Endothelial cell of umbilical vein (primary cell): ENCODE measurements at regions not wholly inside any gene's neighbourhood (a gene's known extent, or its start where the extent isn't known, plus 50 kb on each side); places are given as distances from the start of the nearest gene placed in this dataset.

Source experiments
- BruUV-seq: library from RNA; stranded (reverse); fragments of 400-500 nt; replicated peaks from 2 replicates; lab custom pipeline; 2021; lab: Mats Ljungman, UMichigan
- CTCF ChIA-PET: fragments of 300-600, 350-600 bp; sonication (Branson Sonifier 250); formaldehyde crosslinking; loops from one replicate; lab custom pipeline; 2021; ENCODE audit warnings: antibody characterized with exemption, inconsistent platforms; lab: Charles Lee
- POLR2A ChIA-PET: fragments of 300-600, 350-600 bp; sonication (Branson Sonifier 250); formaldehyde crosslinking; loops from one replicate; lab custom pipeline; 2021; ENCODE audit warnings: antibody characterized with exemption, inconsistent platforms; lab: Charles Lee
- DNase-seq: peaks from one replicate; pipeline ENCODE4 v3.0.0-alpha.2; 2011; ENCODE audit warnings: low read depth, low spot score
- FAIRE-seq: peaks from 2 replicates; lab custom pipeline; 2011; peaks lifted over from hg19 to GRCh38; lab: Jason Lieb, UNC
- H2AFZ ChIP-seq: 2 replicates; pipeline ENCODE4 v1.6.0; 2012; ENCODE audit warnings: low read depth, low read length, control low read depth, inconsistent platforms
- H3K27ac ChIP-seq: 2 replicates; pipeline ENCODE4 v1.5.1; 2011; ENCODE audit warnings: low read depth, mild to moderate bottlenecking, control low read depth, low read length, moderate library complexity; ENCODE audit not compliant: insufficient read depth
- H3K27me3 ChIP-seq, 2 experiments: 2 replicates each; pipeline versions ENCODE4 v1.6.0 to v1.6.1; 2011; ENCODE audit warnings: low read length in 2 of 2, mixed read lengths in 1 of 2; ENCODE audit not compliant: control insufficient read depth in 2 of 2, insufficient read depth in 2 of 2
- H3K36me3 ChIP-seq, 2 experiments: 2 replicates in 1 of 2; 3 replicates in 1 of 2; pipeline ENCODE4 v1.5.1; 2011; ENCODE audit warnings: low read length in 2 of 2, mild to moderate bottlenecking in 1 of 2, moderate library complexity in 1 of 2; ENCODE audit not compliant: control insufficient read depth in 2 of 2, insufficient read depth in 2 of 2; ENCODE audit errors: extremely low read depth in 1 of 2
- H3K4me1 ChIP-seq: 3 replicates; pipeline ENCODE4 v1.5.1; 2011; ENCODE audit warnings: mild to moderate bottlenecking, low read length; ENCODE audit not compliant: control insufficient read depth, insufficient read depth; ENCODE audit errors: extremely low read depth
- H3K4me2 ChIP-seq: 2 replicates; pipeline ENCODE4 v1.6.1; 2011; ENCODE audit warnings: low read length, control low read depth, mixed read lengths; ENCODE audit not compliant: insufficient read depth
- H3K4me3 ChIP-seq, 3 experiments: fragments of 200-600 bp in 1 of 3; sonication (generic), shearing (Covaris generic) in 1 of 3; replicated peaks in 1 of 3; 2 replicates each; pipeline ENCODE4 v1.5.1; 2011 to 2016; ENCODE audit warnings: control low read depth in 3 of 3, low read length in 3 of 3, mild to moderate bottlenecking in 2 of 3, inconsistent platforms in 1 of 3, low read depth in 1 of 3, moderate library complexity in 1 of 3; ENCODE audit not compliant: insufficient read depth in 1 of 3
- H3K79me2 ChIP-seq: 2 replicates; pipeline ENCODE4 v1.6.0; 2012; ENCODE audit warnings: low read length, inconsistent platforms; ENCODE audit not compliant: control insufficient read depth, insufficient read depth
- H3K9ac ChIP-seq: replicated peaks from 2 replicates; pipeline ENCODE3; 2011; ENCODE audit warnings: low read length, control low read depth; ENCODE audit not compliant: insufficient read depth; ENCODE audit errors: extremely low read depth
- H3K9me1 ChIP-seq: replicated peaks from 3 replicates; pipeline ENCODE4 v1.6.0; 2011; ENCODE audit warnings: mild to moderate bottlenecking, low read length; ENCODE audit not compliant: control insufficient read depth, insufficient read depth; ENCODE audit errors: extremely low read depth
- H3K9me3 ChIP-seq: replicated peaks from 2 replicates; pipeline ENCODE4 v1.5.1; 2012; ENCODE audit warnings: low read length, inconsistent platforms; ENCODE audit not compliant: control insufficient read depth, insufficient read depth
- H4K20me1 ChIP-seq: replicated peaks from 2 replicates; pipeline ENCODE3; 2011; ENCODE audit warnings: mild to moderate bottlenecking, low read length; ENCODE audit not compliant: control insufficient read depth, insufficient read depth; ENCODE audit errors: extremely low read depth
- CTCF ChIP-seq, 2 donors: IDR thresholded peaks; 1 replicate in 1 of 2; 2 replicates in 1 of 2; pipeline ENCODE4 v1.5.1; 2011; ENCODE audit warnings: low read length in 2 of 2, mild to moderate bottlenecking in 2 of 2, moderate library complexity in 2 of 2, control low read depth in 1 of 2, inconsistent platforms in 1 of 2, low read depth in 1 of 2; ENCODE audit not compliant: insufficient read depth in 1 of 2; ENCODE audit errors: extremely low read depth in 1 of 2
- EZH2 ChIP-seq: IDR thresholded peaks from 2 replicates; pipeline ENCODE4 v1.6.1; 2012; ENCODE audit warnings: borderline replicate concordance, low read depth, mild to moderate bottlenecking, moderate library complexity, low read length, inconsistent platforms; ENCODE audit not compliant: severe bottlenecking
- FOS ChIP-seq: IDR thresholded peaks from 2 replicates; pipeline ENCODE4 v1.6.1; 2011; ENCODE audit warnings: mild to moderate bottlenecking, low read length, moderate library complexity, borderline replicate concordance; ENCODE audit not compliant: insufficient read depth
- GATA2 ChIP-seq: IDR thresholded peaks from 2 replicates; pipeline ENCODE4 v1.7.0; 2011; ENCODE audit warnings: low read depth, mild to moderate bottlenecking, moderate library complexity, mixed read lengths, low read length; ENCODE audit not compliant: insufficient read length, insufficient read depth
- JUN ChIP-seq: IDR thresholded peaks from 2 replicates; pipeline ENCODE4 v1.6.1; 2011; ENCODE audit warnings: borderline replicate concordance, low read depth; ENCODE audit not compliant: insufficient read length, insufficient read depth
- MAX ChIP-seq: IDR thresholded peaks from 2 replicates; pipeline ENCODE4 v1.6.1; 2011; ENCODE audit not compliant: insufficient read depth, insufficient read length
- MYC ChIP-seq: IDR thresholded peaks from one replicate; pipeline ENCODE4 v1.6.1; 2011; ENCODE audit warnings: mild to moderate bottlenecking, low read depth, low read length
- POLR2A ChIP-seq: IDR thresholded peaks from 2 replicates; pipeline ENCODE4 v1.6.1; 2012; ENCODE audit warnings: low read depth, mild to moderate bottlenecking, control low read depth, low read length
- POLR2AphosphoS5 ChIP-seq: IDR thresholded peaks from 2 replicates; pipeline ENCODE4 v1.6.1; 2012; ENCODE audit warnings: low read depth, mild to moderate bottlenecking, control low read depth, low read length, moderate library complexity; ENCODE audit not compliant: insufficient read depth
- dilution Hi-C: fragments of 300-500 bp; cut with MboI; formaldehyde crosslinking; loops from one replicate; pipeline ENCODE4 v1.15.0; 2019; ENCODE audit warnings: low sequenced_read_pairs; ENCODE audit not compliant: extremely low pct_ligation_motif_present
- intact Hi-C: fragments of 100-400 bp; cut with micrococcal nuclease; formaldehyde crosslinking; loops from one replicate; pipeline ENCODE4 v1.10.0; 2022

- Histone ChIP-seq H3K9ac (no peak overlapping the region), H3K27ac (no peak overlapping the region), H3K9me1 (no peaks in the 10 kb centered on the region), H4K20me1 (no peaks in the 10 kb centered on the region), H3K4me2 (no peak overlapping the region), H3K27me3 (no peaks in the 10 kb centered on the region), H3K9me3 (no peaks in the 10 kb centered on the region), H3K36me3 (no peaks in the 10 kb centered on the region), H2AFZ (no peak overlapping the region), H3K79me2 (no peaks in the 10 kb centered on the region), H3K4me1 (peaks cover 6% of the 10 kb centered on the region), H3K4me3 (no peak overlapping the region)
- no TSS peak for BruUV-seq
- FAIRE-seq (no peak), DNase-seq (no peak)
- ChIA-PET CTCF (no interaction called here), POLR2A (no interaction called here)
- dilution Hi-C loops: no loop called here
- TF ChIP-seq JUN: no peak
- TF ChIP-seq EZH2: no peak
- no peak for TF ChIP-seq POLR2AphosphoS5
- TF ChIP-seq FOS: no peak
- no peak for TF ChIP-seq CTCF (IDR thresholded peaks at IDR 0.05; ENCODE audit: extremely low read depth in 1 of 2, insufficient read depth in 1 of 2, low read depth in 1 of 2, low read length in 2 of 2)
- TF ChIP-seq POLR2A: no peak
- TF ChIP-seq GATA2: no peak
- no peak for TF ChIP-seq MYC
- no peak for TF ChIP-seq MAX
- intact Hi-C loops: no loop called here
These were observed 57.5 kb upstream of the NT5E start for GRCh38 chr6:85392379-85392778.
